HG03159 (cell line): ENCODE measurements at regions not wholly inside any gene's neighbourhood (a gene's known extent, or its start where the extent isn't known, plus 50 kb on each side); places are given as distances from the start of the nearest gene placed in this dataset.
A peak's percentile ranks its signal among the peaks of the same experiment; 100 is the strongest.

Source experiments
- ATAC-seq: cut with Tn5 transposase; IDR thresholded peaks from one replicate; pipeline ENCODE4 v1.9.1; 2021; ENCODE audit warnings: mild to moderate bottlenecking, moderate library complexity; ENCODE audit not compliant: unreplicated experiment

- no peak for ATAC-seq
These were observed 201.4 kb downstream of the ZNF462 start for GRCh38 chr9:107064378-107064777.

DNA sequence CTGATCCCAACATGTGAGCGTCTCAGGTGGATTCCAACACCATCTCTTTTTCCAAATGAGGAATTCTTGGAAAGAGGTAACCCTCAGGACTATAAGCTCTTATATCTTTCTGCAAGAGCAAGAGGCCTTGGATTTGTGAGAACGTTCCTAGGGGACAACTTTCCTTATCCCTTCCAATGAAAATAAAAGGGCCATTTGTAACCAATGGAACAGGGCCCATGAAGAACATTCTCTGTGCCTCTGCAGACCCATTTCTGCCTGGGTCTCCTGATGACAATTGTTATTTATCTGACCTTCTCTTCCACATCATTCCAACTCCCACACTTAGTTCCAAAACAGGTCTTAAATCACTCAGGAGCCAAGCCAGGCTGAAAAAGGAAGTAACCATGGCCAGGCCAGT is 202.6 kb downstream of the ZNF462 start:
- ATAC-seq: no peak

DNA sequence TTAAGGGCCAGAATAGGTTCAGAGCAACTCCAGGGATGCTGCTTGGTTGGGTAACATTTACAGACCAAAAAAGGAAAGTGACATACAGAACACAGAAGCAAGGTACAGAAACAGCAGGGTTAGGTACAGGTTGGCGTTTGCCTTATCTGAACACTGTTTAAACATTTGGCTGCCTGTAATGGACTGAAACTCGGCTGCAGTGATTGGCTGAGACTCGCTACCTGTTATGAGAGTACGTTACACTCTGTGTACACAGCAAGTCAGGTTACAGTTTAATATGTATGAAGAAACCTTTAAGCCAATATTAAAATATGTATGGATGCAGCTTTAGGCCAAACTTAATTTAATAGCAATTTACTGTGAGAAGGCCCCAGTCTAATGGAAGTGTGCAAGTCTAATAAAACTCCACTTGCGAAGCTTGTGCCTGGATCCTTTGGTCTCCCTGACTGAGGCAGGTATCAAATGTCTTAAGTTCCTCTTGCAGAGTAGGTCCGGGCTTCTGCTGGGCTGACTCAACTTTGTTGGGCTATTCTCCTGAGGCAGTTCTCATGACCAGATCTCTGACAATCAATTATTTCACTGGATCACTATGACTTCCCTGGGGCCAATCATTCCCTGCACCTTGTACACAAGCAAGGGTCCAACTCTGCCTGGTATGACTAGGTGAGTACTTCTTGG is 204.9 kb downstream of the ZNF462 start:
- no peak for ATAC-seq

- ATAC-seq: no peak
These were observed 205.6 kb downstream of the ZNF462 start for GRCh38 chr9:107068581-107068980.

DNA sequence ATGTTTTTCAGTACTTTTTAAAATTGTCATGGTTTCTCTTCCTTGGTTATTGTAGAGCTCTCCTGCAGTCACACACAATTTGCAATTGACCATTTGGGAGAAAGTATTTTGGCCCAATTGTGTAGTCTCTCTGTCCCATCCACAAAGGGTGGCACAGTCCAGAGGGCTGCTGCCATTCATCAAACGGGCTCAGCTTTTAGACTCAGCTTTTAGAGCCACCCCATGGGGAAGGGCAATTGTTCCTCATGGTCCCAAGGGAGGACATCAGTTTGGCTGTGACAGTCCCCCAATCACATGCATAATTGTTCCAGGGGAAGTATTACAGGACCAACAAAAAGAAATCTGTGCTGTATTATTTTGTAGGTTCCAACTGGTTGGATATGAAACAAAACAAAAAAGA is 207.6 kb downstream of the ZNF462 start:
- ATAC-seq: no peak

DNA sequence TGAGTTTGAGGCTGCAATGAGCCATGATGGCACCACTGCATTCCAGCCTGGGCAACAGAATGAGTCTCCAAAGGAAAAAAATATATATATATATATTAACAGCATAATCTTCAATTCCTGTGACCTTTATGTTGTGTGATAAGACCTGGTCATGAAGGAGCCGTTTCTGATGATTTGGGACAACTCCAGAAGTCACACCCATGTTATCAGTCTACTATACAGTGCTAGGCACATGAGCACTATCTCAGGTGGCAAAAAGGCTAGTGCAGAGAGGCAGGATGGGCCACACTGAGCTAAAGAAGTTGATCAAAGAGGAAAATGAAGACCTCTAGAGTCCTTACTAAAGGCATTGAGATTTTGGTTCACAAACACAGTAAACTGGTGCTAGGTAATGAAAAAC is 205.0 kb upstream of the RAD23B start:
- no peak for ATAC-seq

DNA sequence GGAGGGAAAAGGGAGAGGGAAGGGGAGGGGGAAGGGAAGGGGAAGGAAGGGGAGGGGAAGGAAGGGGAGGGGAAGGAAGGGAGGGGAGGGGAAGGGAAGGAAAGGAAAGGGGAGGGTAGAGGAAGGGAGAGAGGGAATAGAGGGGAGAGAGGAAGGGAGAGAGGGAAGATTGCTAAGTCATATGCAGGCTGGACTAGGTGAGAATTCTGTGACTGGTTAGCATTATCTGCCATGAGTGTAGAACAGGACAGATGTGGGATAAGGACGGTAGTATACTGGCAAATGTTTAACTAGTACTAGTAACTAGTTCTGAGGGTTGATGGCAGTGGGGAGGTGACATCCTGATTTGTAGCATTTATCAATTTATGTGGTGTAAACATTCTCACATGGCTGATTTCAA is 203.5 kb upstream of the RAD23B start:
- no peak for ATAC-seq

GRCh38 chr9:107080130-107080529 is 202.9 kb upstream of the RAD23B start:
- ATAC-seq: no peak

DNA sequence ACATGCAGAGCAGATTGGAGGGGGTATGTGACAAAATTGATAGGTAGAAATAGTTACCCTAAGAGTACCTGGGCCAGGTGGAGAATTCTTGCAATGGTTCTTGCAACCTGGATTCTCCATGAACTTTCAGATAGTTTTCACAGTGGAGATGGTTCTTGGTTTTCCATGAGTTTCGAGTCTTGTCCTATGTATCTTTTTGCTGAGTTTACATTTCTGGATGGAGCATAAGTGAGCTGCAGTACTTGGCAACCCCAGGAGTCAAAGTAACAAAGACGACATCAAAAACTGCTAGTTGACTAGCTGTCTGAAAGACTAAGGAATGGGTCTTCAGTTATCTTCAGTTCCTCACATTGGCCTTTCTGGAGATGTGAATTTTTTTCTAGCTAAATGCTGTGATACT is 196.6 kb upstream of the RAD23B start:
- no peak for ATAC-seq

GRCh38 chr9:107087222-107087621 is 195.9 kb upstream of the RAD23B start:
- ATAC-seq: no peak

DNA sequence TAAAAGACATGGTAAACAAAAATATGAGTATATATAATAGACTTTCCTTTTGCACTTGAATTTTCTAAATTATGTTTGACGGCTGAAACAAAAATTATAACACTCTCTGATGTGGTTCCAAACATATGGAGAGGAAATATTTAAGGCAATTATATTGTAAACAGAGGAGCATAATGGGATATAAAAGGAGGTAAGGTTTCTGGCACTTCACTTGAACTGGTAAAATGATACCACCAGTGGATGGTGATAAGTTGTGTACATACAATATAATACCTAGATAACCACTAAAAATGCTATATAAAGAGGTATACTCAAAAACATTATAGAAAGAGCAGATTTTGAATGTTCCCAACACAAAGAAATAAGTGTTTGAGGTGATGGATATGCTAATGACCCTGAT is 192.9 kb upstream of the RAD23B start:
- no peak for ATAC-seq

GRCh38 chr9:107093365-107094060 is 189.6 kb upstream of the RAD23B start:
- ATAC-seq: no peak

DNA sequence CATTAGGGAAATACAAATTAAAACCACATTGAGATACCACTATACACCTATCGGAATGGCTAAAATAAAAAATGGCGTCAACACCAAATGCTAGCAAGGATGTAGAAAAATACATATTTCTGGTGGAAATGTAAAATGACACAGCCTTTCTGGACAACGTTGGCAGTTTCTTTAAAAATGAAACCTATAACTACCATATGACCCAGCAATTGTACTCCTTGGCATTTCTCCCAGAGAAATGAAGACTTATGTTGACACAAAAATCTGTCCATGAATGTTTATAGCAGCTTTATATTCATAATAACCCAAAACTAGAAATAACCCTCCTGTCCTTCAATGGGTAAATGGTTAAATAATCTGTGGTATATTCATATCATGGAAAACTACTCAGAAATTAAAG is 188.7 kb upstream of the RAD23B start:
- no peak for ATAC-seq

GRCh38 chr9:107100591-107100990 is 182.5 kb upstream of the RAD23B start:
- no peak for ATAC-seq

DNA sequence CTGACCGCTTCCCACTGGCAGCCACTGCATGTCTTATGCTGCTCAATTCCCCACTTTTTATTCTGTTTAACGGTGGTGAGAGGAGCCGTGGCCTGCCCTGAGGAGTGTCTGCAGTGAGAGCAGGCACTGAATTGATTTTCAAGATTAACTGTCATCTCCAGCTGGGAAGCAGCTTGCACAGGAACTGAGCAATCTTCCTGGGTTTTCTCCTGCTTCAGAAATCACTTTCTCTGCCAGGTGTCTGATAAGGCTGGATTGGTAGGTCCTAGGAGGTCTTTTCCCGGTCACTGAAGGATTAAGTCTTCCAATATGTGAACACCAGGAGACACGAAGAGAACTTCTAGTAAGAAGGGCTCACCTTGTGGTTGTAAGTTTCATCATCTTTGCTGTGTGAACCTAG is 181.1 kb upstream of the RAD23B start:
- no peak for ATAC-seq

DNA sequence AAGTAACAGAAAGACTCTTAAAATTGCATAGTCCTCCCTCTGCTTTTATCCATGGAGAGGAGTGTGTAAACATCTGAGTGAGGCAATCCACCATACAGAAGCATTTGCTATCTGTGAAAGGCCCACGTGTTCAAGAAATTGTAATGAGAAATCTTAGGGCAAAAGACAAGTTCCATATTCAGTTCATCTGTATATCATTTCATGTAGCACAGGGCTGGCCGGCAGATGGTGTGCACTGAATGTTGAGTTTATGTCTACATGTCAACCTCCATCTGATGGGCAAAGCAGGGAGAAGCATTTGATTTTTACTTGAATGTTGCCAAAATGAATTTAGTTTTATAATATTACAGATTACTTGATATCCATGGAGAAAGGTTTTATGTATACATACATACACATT is 179.5 kb upstream of the RAD23B start:
- no peak for ATAC-seq

GRCh38 chr9:107105784-107106183 is 177.3 kb upstream of the RAD23B start:
- no peak for ATAC-seq

GRCh38 chr9:107106416-107106815 is 176.7 kb upstream of the RAD23B start:
- no peak for ATAC-seq

GRCh38 chr9:107108342-107109130 is 174.5 kb upstream of the RAD23B start:
- no peak for ATAC-seq

DNA sequence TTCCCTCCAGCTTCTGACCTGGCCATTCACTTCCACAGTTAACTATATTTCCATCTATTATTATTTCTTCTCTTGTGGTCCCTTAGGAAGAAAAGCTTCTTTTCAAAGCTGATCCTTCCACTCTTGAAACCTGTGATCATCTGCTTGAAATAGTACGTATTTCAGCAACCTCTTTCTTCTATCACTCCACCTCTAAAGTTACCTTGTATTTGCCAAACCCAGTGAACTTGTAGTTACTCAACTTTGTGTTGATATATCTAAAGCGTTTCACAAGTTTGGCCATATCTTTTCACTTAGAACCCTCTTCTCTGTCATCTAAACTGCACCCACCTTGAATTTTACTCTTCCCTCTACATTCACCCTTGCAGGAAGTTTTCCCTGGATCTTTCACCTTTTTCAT is 173.8 kb upstream of the RAD23B start:
- no peak for ATAC-seq

GRCh38 chr9:107110153-107110552 is 172.9 kb upstream of the RAD23B start:
- ATAC-seq: no peak

GRCh38 chr9:107112707-107113243 is 170.3 kb upstream of the RAD23B start:
- peak; percentile 95 for ATAC-seq
